ENCODE measurements at regions not wholly inside any gene's neighbourhood (a gene's known extent, or its start where the extent isn't known, plus 50 kb on each side); places are given as distances from the start of the nearest gene placed in this dataset.

DNA sequence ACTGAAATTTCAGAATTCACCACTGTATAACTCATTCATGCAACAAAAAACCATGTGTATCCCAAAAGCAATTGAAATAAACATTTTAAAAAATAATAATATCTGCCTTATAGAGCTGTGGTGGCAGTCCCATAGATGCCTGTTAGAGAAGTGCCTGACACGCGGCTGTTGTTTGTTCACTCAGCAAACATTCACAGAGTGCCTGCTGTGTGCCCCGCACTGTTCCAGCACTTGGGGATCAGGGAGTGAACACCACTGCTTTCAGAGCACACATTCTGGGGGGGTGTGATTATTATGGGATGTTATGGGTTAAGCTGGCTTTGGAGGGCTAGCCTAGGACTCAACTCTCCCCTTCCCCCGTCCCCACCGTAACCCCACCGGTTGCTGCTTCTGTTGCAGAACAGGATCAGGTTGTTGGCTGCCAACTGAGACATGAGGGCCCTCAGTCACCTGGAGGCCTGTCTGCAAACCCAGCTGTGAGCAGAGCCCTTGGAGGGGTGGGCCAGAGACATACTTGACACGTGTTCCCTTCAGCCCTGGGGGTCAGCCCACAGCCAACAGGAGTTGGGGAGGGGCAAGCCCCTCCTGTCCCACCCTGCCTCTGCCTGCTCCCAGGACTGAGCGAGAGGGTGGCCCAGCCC lies 103.3 kb upstream of the CIBAR2 start:
- CTCF ChIA-PET = interaction anchor here (1.5 kb wide), 1 partner anchor 30 kb away, joined by 3 read pairs; no protein-coding TSS in a partner anchor
- no peak overlapping the region for H2BK120ac ChIP-seq (ENCODE audit: low read depth, low read length)
- no peak overlapping the region for H3K9ac ChIP-seq (ENCODE audit: low read depth, low read length)
- H3K9me1 ChIP-seq (ENCODE audit: insufficient read depth, low read length) = peaks cover 14% of the 10 kb centered on the region
- no peak overlapping the region for H2AFZ ChIP-seq (replicated peaks; ENCODE audit: low read length, poor library complexity)
- H2BK20ac ChIP-seq (ENCODE audit: low read depth, low read length) = no peak overlapping the region
- no peak overlapping the region for H3K4ac ChIP-seq (ENCODE audit: low read depth, low read length)
- WGBS, 2 experiments (ENCODE audit: extremely low coverage in 2 of 2, insufficient read length in 1 of 2) = 100% methylated on average over 1 of the region's 8 CpGs; no CpG with 5 or more reads in 1 of the 2 experiments
- BruUV-seq (replicated peaks) = no TSS peak
- no peak overlapping the region for H3K23ac ChIP-seq (ENCODE audit: low read depth, low read length)
- no peak overlapping the region for H4K91ac ChIP-seq (ENCODE audit: insufficient read depth, low read depth, low read length)
- DNase-seq = no peak
- in situ Hi-C loops (cut with MboI; ENCODE audit: low sequenced_read_pairs) = no loop called here
- no peak overlapping the region for H3K56ac ChIP-seq (ENCODE audit: extremely low read depth, insufficient read depth, low read length)
- no peak overlapping the region for H4K5ac ChIP-seq (ENCODE audit: low read depth, low read length)
- no peak overlapping the region for H3K27ac ChIP-seq (ENCODE audit: insufficient read depth, low read length)
- ATAC-seq (ENCODE audit: low read depth) = no peak
- POLR2A ChIA-PET (ENCODE audit: unreplicated experiment) = no interaction called here
- H3K4me2 ChIP-seq (ENCODE audit: low read depth, low read length) = no peak overlapping the region
- no peaks in the 10 kb centered on the region for H3K27me3 ChIP-seq (ENCODE audit: control insufficient read depth, insufficient read depth, low read length)
- peaks cover 32 to 86% of the 10 kb centered on the region in 2 experiments for H3K79me1 ChIP-seq (ENCODE audit: low read depth in 1 of 2, low read length in 2 of 2)
- H3K4me3 ChIP-seq (ENCODE audit: insufficient read depth, low read depth, low read length) = no peak overlapping the region
- H3K4me1 ChIP-seq (ENCODE audit: control insufficient read depth, insufficient read depth, low read length) = peaks cover 34% of the 10 kb centered on the region
- intact Hi-C loops (cut with micrococcal nuclease) = no loop called here
- peak overlapping the region; percentile 24 for H2BK5ac ChIP-seq (ENCODE audit: low read depth, low read length, poor library complexity, severe bottlenecking)
- dilution Hi-C loops (cut with HindIII; ENCODE audit: low sequenced_read_pairs, unreplicated experiment) = no loop called here
- H4K20me1 ChIP-seq (ENCODE audit: insufficient read depth, low read length) = peaks cover 11% of the 10 kb centered on the region
- peak overlapping the region; percentile 3; the same call in 1 of the 2 replicates for H2AK5ac ChIP-seq (ENCODE audit: low read depth, low read length)
- no peak overlapping the region for H3K18ac ChIP-seq (ENCODE audit: low read depth, low read length)
- H3K14ac ChIP-seq (replicated peaks; ENCODE audit: low read depth, low read length) = no peak overlapping the region
- TF ChIP-seq RFX5 (IDR thresholded peaks at IDR 0.05; ENCODE audit: low read depth, low read length) (no peak), BHLHE40 (IDR thresholded peaks at IDR 0.05; ENCODE audit: low read depth, low read length) (no peak), POLR2A (IDR thresholded peaks at IDR 0.05; ENCODE audit: low read depth, low read length) (no peak), FOS (IDR thresholded peaks at IDR 0.05; ENCODE audit: low read depth, low read length) (no peak), SMC3 (IDR thresholded peaks at IDR 0.05; ENCODE audit: low read depth, low read length) (no peak), RAD21 (IDR thresholded peaks at IDR 0.05; ENCODE audit: low read length) (no peak), MXI1 (IDR thresholded peaks at IDR 0.05; ENCODE audit: borderline replicate concordance, low read depth, low read length) (no peak), NFE2L2 (IDR thresholded peaks at IDR 0.05; ENCODE audit: low read depth, low read length) (no peak)
- TF ChIP-seq, protein P1, sequence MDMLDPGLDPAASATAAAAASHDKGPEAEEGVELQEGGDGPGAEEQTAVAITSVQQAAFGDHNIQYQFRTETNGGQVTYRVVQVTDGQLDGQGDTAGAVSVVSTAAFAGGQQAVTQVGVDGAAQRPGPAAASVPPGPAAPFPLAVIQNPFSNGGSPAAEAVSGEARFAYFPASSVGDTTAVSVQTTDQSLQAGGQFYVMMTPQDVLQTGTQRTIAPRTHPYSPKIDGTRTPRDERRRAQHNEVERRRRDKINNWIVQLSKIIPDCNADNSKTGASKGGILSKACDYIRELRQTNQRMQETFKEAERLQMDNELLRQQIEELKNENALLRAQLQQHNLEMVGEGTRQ (IDR thresholded peaks at IDR 0.05; ENCODE audit: low read depth, low read length) = no peak
- TF ChIP-seq, protein P2, sequence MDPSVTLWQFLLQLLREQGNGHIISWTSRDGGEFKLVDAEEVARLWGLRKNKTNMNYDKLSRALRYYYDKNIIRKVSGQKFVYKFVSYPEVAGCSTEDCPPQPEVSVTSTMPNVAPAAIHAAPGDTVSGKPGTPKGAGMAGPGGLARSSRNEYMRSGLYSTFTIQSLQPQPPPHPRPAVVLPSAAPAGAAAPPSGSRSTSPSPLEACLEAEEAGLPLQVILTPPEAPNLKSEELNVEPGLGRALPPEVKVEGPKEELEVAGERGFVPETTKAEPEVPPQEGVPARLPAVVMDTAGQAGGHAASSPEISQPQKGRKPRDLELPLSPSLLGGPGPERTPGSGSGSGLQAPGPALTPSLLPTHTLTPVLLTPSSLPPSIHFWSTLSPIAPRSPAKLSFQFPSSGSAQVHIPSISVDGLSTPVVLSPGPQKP (IDR thresholded peaks at IDR 0.05; ENCODE audit: borderline replicate concordance, low read depth, low read length) = no peak
- no peak overlapping the region for H2BK15ac ChIP-seq (ENCODE audit: low read depth, low read length)
- H2AK9ac ChIP-seq (replicated peaks; ENCODE audit: low read depth, low read length, poor library complexity) = no peak overlapping the region
- H3K36me3 ChIP-seq (ENCODE audit: control insufficient read depth, insufficient read depth, low read length) = no peaks in the 10 kb centered on the region
- no peaks in the 10 kb centered on the region for H3K9me3 ChIP-seq (ENCODE audit: control insufficient read depth, insufficient read depth, low read length)
- H4K8ac ChIP-seq (ENCODE audit: low read depth in 2 of 2, low read length in 2 of 2) = no peak overlapping the region

All from IMR-90 (cell line).